Glomerular visceral epithelial cell (primary cell): ENCODE measurements at regions not wholly inside any gene's neighbourhood (a gene's known extent, or its start where the extent isn't known, plus 50 kb on each side); places are given as distances from the start of the nearest gene placed in this dataset.

Experiments used
- DNase-seq: peaks from one replicate; pipeline ENCODE4 v3.0.0-alpha.2; 2016; ENCODE audit errors: extremely low spot score

DNA sequence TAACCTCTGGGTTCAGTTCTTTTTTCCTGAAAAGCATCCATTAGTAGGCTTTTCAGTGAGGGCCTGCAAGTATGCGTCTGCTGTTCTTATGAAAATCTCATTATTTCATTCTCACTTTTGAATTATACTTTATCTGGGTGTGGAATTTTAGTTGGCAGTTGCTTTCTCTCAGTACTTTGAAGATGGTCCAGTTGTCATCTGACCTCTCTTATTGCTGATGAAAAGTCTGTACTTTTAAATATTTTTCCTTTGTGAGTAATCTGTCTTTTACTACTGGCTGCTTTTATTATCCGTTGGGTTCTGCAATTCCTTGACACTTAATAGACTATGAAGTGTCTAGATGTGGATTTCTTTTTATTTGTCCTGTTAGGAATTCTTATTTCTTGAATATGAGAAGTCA is 307.8 kb downstream of the CYP26B1 start:
- no peak for DNase-seq

DNA sequence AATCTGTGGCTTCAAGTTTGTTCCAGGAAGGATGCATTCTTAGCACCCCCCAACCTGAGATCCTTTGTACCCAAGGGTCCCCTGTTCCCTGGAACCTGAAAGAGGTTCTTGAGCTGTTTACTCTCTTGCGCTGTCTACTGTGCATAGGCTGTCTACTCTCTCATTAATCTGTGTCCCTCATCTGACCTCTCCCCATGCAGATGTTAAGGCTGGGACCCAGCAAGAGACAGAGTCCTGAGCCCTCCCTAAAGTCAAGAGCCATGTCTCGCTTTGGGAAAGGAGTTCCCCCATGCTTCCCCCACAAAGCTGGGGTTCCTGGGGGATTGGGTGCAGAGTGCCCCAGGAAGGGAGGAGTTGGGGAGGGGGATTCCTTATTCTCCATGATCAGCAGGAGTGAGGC is 312.9 kb downstream of the CYP26B1 start:
- DNase-seq, result no peak

DNA sequence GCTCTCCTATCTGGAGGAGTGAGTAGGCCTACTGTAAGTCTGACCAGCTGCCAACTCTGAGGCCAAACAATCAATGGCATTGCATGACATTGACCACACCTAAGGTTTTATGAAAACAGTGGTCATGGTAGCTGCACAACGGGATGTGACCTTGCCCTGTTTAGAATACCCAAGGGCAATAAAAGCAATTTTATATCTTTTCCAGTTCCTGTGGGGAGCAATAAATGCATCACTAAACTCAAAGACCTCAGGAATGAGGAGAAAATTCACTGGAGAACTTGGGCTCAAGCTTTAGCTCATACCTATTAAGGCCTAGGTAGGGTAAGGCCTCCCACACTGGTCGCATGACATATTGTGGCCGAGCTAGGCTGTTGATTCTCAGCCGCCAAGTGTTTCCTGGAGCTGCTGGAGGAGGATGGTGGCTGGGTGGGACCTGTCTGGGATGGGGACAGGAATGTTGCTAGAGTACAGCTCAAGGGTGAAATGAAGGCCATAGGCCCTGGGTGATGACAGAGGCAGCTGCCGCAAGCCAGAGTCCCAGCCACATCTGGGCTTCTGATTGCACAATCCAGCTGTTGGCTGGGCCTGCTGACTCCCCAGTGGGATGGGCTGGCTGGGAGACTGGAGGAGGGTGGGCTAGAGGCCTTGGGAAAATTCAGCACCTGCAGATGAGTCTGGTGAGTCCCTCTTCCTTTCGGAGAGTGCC is 313.7 kb downstream of the CYP26B1 start:
- peak; percentile 88 for DNase-seq

DNA sequence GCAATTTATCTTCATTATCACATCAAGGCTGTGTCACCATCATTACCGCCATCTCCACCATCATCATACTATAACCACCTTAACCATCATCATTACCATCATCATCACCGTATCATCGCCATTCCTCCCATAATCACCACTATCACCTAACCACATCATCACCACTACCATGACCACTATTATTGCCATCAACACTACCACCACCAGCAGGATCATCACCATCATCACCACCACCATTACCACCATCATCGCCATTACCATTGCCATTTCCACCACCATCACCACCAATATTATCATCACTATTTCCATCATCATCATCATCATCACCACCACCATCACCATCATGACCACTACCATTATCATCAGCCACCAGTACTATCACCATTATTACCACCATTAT is 314.4 kb downstream of the CYP26B1 start:
- no peak for DNase-seq

DNA sequence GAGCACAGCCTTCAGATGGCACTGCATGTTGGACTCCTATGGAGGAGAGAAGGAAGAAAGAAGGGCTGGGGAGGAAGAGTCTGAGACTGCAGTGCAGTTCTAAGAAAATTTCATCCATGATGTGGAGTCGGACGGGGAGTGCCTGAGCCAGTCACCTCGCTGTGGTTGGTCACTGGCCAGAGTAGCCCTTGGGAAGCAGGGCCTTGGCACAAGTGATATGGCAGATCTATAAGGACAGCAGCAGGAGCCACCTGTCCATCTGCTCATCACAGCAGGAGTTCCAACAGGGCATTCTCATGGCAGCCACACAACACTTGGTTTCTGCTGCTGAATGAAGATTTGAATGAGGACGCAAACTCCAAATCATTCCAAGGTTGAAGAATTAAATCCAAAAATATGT is 314.8 kb downstream of the CYP26B1 start:
- DNase-seq, result no peak

DNA sequence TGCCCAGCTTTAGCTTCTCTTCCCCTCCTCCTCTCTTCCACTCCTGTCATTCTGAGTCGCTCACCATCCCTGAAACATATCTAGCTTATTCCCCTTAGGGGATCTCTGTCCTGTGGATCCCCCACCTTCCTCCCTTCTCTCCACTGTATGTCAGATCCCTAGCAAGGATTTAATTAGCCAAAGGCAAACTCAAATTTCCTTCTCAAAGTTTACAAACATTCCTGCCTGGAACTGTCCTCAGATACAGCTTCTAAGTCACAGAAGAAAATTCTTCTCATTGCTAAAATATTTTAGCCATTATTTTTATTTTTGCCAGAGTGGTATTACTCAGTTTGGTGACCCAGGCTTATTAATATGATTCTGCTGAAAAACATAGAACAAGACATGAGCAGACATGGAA is 315.3 kb downstream of the CYP26B1 start:
- no peak for DNase-seq

DNA sequence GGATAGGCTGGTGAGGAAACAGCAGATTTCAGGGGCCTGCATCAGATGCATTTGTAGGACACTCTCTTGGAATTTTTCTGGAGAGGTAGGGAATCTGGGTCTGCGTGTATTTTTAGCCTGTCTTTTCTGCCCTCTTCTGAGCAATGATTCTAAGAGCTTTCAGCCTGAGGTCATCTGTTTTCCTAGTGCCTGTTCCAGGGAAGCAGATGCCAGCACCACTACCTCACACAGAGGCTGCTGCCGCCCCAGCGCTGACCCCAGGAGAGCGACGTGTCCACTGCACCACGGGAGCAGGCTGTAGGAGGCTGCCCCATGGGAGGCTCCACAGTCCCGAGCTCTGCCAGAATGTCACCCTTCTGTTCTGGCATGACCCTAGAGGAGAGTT is 316.5 kb downstream of the CYP26B1 start:
- DNase-seq, result peak; percentile 91

DNA sequence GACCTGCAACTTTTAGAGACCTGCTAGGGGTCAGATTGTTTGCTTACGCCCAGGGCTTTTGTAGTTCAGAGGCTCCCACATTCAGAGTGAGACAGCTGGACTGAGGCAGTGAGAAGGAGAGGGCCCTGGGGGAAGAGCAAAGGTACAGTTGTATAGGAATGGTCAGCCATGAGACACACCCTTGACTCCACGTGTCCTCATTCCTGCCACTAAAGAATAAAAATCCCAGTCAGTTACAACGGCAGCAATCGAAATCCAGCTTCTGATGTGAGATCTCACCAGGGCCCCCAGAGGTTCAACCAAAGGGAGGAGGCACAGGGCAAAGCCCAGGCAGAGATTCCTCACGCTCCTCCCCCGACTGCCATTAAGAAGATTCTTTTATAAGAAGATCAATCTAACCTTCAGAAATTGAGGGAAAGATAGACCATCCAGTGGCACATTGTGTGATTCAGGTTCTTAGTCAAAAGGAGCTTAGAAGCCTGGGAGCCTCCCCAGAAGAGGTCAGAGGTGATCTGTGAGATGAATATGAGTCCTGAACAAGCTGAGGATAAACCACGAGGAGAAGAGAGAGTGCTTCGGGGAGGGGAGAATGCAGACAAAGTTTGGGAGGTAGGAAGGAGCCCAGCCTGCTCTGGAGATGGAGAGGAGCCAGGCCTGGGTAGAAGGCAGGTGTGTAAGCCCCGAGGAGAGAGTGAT is 317.0 kb downstream of the CYP26B1 start:
- DNase-seq, result no peak

DNA sequence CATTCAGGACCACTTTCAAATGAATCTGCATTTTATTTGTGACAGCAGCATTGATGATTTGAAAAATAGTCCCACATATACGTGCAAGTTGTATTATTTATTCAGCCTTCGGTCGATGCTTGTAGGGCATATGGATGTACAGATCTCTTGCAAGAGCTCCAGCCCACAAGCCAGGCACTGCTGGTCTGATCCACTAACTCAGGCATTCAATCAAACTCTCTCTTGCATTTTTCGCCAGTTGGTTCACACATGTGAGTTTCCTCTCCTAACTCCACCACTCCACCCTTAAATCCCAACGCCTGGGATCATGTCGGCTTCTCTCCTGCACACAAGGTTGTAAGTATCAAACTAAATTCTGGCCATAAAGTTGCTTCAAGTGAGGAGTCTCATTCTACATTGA is 318.7 kb downstream of the CYP26B1 start:
- DNase-seq, result no peak

DNA sequence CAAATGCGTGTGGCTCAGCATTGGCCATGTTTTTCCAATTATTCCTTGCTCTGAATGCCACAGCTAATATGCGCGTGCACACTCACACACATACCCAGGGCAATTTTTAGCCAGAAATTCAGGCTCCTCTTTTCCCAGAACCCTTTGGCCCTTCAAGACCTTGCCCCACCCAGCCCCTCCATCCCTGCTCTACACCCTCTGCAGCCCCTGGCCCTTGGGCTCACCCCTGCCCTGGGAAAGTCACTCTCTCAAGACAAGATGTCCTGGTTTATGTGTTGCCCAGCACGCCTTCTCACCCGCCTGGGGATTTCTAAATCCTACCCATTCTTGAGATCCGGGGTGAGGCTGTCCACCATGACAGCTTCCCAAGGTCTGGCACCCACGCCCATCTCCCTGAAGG is 319.7 kb downstream of the CYP26B1 start:
- no peak for DNase-seq

DNA sequence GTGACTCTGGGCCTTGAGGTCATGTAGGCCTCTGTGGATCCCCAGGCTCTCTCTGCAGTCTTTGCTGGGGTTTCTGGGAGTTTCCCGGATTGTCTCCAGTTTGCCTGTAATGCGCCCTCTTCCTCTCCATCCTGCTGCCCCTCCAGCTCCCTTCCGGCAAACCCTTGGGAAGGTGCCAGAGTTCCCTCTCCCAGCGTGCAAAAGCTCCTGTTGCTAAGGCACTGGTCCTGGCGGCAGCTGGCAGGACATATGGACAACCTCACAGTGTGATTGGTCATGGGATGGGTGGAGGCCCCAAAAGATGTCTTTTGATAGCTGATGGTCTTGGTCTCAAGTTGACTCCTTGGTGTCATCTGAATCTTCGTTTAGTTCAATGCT is 320.1 kb downstream of the CYP26B1 start:
- DNase-seq, result no peak

DNA sequence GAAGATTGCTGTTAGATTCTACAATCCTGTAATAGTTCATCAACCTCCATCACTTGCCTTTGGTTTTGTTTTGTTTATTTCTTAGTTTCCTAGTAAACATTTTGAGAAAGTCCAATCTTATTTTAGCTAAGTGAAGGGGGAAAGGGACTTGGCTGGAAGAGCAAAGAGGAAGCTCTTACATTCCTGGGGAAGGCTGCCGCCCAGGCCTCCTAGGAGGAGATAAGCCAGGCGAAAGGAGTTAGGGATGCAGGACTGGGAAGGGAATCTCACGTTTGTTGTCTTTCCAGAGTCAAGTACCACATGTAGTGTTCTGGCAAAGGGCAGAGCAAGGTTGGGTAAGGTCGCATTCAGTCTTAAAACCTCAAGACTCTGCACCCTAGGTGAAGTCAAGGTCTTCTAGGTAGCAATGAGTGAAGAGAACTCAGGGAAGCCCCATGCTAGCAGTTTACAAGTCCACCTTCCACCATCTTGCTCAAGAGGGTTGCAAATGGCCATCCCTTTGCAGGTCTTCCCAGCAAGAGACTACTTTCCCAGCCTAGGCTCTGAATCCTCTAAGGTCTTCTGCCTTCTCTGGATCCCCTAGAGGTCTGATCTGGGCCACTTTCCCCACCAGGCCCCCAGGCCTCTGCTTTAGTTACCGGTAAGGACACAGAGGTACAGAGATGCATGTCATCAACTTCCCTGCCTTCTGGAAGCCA is 320.7 kb downstream of the CYP26B1 start:
- no peak for DNase-seq

DNA sequence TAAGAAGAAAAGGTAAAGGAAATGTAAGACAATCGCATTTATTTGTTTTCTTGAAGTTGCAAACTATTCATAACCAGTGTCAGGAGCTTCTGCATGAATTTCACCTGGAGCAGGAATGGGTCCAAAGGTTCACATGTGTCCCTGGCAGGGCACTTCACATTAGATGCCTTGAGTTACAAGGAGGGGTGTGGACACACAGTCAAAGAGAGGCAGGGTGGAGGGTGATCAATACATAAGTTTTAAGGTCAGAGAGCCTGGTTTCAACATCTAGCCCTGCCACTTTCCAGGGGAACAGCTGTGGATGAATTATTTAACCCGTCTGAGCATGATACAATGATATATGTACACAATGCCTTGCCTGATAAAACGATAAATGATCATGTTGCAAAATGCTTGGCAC is 321.4 kb downstream of the CYP26B1 start:
- DNase-seq, result no peak

DNA sequence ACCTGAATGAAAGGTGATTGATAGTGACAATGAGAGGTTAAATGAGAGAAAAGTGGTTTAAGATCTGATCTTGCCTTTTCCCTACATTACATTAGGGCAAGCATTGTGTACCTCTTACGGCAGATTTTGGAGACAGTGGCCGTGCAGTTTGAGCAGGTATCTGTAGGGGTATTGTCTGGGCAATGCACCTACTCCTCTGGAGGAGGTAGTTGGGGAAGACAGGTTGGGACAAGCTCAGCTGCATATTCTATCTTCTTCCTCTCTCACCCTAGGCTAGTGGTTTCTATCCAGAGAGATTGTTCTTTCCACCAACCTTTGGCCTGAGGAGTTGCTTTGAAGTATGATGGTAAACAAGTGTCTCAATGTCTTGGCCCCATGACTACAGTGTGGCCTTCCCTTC is 323.2 kb downstream of the CYP26B1 start:
- no peak for DNase-seq

DNA sequence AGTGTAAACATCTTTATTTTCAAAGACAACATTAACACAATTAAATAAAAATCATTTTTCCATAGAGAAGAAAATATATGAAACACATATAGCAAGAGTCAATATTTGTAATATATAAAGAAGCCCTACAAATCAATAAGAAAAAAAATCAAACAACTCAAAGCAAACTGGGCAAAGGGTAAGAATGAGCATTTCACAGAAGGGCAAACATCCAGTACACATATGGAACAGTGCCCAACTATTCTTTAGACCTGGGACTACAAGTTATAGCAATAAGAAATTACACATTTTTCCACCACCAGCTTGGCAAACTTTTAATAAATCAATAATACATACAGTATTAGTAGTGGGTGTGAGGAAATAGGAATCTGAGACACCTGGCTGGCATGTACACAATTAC is 324.1 kb downstream of the CYP26B1 start:
- DNase-seq, result no peak

DNA sequence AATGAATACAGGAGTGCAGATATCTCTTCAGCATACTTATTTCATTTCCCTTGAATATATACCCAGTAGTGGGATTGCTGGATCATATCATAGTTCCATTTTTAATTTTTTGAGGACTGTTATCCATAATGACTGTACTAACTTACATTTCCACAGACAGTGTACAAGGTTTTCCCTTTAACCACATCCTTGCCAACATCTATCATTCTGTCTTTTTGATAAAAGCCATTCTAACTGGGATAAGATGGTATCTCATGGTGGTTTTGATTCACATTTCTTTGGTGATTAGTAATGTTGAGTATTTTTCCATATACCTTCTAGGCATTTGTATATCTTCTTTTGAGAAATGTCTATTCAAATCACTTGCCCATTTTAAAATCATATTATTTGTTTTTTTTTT is 325.2 kb downstream of the CYP26B1 start:
- DNase-seq, result no peak

DNA sequence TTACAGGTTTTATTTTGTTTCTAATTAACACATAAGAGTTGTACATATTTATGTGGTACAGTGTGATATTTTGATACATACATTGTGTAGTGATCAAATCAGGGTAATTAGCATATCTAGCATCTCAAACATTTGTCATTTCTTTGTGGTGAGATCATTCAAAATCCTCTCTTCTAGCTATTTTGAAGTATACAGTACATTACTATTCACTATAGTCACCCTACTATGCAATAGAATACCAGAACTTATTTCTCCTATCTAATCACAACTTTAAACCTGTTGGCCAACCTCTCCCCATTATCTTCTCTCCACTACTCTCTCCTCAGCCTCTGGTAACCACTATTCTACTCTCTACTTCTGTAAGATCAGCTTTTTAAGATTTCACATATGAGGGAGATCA is 325.8 kb downstream of the CYP26B1 start:
- no peak for DNase-seq

DNA sequence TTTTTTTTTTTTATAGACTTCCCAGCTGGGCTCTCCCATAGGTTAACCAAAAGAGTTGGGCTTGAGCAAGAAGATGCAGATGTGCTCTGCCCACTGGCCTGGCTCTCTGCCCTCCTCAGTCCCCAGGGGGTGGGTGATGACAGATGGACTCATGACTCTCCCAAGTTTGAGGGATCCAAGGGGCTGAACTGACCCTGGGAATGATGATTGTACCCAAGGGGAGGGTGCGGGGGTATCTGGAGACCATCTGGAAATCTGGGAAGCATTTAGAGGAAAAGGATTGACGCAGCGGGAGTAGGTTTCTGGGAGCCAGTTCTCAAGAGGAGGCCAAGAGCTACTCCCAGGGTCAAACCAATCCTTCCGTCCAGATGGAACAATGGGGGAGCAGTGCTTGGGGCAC is 330.8 kb downstream of the CYP26B1 start:
- DNase-seq, result no peak

DNA sequence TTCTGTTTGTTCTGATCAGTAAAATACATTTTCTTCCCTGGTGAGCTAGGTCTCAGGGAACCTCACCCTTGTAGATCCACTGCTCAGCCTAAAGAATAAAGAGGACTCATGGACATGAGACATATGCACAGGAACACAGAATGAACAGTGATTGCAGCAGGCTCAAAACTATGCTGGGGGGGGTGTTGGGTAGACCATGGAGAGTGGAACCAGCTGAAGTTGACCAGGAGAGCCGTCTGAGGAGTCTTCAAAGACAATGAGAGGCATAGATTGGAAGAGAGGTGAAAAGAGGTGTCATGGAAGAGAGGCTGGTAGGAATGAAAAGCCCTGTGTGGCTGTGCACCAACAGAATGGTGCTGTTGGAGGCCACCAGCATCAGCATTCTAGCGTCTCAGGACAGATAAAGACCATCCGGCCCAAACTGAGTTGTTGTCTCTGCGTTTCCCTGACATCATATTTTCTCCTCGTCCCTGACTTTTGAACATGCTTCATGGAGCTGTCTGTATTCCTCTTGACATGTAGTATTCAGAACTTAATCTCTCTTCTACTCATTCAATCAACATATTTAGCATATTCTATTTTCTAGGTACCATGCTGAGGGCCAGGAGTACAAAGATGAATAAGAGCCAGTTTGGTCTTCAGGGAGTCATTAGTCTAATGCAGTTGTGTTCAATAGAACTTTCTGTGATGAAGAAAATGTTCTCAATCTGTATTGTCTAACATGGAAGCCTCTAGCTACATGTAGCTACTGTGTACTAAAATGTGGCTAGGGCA is 331.8 kb downstream of the CYP26B1 start:
- no peak for DNase-seq

DNA sequence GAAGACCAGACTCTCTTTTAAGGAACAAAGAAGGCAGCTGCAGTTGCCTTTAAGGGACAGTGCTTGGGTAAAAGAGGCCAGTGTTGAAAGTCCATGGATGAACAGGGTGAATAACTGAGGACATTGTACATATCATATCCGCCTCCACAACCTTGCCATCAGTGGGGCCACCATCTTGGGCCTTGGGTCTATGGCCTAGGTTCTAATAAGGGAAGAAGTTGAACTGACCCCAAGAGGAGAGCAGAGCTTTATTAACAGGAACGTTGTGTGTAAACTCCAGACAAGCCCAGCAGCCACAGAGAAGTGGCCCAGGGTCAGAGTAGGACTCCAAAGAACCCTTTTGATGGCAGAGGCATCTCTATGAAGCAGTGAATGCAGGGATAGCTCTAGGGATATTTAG is 332.8 kb downstream of the CYP26B1 start:
- no peak for DNase-seq

DNA sequence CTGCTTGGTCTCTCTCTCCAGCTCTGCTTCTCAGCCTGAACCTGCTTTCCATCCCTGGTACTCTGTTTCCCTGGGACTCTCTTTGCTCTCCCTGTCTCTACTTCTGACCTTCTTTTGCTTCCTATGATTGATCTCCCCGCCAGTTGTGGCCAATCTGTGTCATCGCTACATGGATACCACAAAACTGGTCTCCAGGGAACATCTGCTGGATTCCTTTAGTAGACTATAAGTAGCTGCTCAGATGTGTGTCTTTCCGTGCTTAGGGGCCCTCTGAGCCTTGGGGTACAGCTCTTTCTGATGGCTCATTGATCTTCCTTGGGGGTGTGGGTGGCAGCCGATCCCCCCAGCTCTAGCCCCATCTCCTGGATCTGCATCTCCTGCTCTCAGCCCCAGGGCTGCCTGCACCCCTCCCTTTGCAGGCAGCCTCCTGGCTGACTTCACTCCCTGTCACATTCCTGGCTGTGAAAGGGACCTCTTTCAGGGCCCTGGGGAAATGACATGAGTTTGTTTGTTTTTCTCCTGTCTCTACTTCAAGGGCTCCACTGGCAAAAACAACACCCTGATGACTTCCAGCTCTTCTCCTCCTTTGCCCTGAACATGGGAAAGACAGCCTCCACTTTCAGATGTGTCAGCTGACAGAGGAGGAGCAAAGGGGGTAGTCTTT is 333.7 kb downstream of the CYP26B1 start:
- no peak for DNase-seq

DNA sequence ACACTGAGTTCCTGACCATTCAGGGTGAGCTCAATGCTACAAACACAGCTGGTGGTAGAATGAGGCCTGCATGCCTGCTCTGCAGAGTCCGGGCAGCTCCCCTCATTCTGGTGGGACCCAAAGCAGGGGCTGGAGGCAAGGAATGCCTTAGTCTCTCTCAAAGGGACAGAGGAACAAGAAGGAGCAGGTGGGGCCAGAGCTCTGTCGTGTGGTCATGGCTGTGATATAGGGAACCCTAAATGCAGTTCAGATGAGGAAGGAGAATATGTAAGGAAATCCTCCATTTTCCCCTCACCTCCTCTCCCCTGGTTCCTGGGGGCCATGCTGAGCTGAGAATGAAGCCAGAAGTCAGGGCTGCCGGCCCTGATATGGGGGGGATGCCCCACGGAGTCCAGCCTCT is 334.3 kb downstream of the CYP26B1 start:
- no peak for DNase-seq
